Activated CD4-positive, CD25-positive, alpha-beta regulatory T cell treated with anti-CD3 and anti-CD28 coated beads, Interleukin-2, amount 50 U/mL, for 72 hours (primary cell): ENCODE measurements at regions not wholly inside any gene's neighbourhood (a gene's known extent, or its start where the extent isn't known, plus 50 kb on each side); places are given as distances from the start of the nearest gene placed in this dataset.

ENCODE experiments used
- DNase-seq: peaks from one replicate; pipeline ENCODE4 v3.0.0; 2021

GRCh38 chr5:82684165-82684564 lies 393.0 kb downstream of the TMEM167A start:
- DNase-seq, result no peak

- no peak for DNase-seq
Observed at GRCh38 chr5:82679660-82680059, 397.5 kb downstream of the TMEM167A start.

DNA sequence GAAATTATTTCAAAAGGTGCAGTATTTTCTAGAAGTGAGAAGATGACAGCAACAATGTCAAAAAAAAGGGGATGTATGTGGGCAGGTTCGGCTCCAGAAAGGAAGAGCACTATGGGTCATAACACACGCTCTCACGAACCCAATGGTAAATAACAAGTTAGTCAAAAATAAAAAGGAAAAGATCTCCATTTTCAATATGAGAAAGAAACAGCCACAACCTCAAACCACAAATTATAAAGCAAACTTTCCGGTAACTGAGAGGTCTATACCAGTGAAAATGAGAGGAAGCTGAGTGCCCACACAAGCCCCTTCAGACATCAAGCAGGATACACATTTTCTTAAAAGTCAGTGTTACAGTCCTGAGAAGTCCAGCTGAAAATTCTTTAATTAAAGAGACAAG lies 398.5 kb upstream of the RPS23 start:
- no peak for DNase-seq

DNA sequence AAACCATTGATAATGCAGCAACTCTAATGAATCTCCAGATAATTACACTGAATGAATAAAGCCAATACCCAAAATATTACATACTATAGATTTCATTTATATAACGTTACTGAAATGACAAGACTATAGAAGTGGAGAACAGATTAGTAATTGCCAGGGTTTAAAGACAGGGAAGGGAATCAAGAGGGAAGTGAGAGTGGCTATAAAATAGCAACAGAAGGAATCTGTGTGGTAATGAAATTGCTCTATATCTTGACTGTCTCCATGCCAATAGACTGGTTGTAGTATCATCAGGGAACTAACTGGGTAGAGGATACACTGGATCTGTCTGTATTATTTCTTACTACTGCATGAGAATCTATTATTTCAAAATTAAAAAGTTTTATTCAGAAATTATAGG lies 396.5 kb upstream of the RPS23 start:
- no peak for DNase-seq

DNA sequence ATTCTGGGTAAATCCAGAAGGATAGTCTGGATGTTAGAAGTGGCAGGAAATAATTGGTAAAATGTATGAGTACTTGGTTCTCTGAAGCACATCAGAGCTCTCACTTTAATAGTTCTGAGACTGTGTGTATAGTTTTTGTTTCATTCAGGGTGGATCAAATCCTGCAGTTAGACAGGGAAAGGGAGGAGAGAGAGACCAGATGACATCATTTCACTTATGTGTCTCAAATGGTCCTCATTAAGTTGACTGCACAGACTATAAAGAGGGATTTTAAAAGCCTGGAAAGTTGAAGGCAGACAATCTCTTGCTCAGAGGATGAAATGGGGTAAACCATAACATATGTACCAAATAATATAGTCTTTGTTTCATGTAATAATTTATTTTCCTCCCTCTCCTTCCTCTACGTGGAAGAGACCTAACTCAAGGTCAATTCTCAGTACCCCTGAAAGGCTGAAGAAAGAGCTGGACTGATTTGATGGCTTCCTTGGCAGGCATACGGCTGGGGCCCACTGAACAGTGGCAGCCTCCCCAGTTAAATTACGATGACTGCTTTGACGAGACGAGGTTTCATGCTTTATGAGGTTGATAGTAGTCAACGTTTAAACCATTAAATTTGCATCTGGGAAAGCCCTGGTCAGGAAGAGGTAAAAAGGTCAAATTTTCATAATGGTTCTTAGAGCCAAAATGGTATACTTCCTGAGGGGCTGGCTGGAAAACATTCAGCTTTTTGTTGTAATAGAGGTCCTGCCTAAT lies 395.1 kb upstream of the RPS23 start:
- DNase-seq, result no peak

DNA sequence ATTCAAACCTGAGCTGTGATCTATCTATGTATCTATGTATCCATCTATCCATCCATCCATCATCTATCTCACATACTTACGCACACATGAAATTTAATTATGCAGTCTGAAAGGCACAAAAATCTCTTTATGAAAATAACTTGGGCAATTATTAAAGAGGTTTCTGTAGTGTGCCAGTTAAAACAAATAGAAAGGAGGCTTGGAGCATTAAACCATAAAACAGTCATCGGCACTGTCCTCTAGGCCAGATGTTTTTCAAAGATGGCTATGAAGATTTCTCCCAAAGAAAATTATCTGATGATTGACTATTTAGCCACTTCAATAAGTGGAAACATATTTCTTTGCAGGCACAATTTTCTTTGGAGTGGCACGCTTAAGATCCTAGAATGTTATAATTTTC lies 392.5 kb upstream of the RPS23 start:
- no peak for DNase-seq

DNA sequence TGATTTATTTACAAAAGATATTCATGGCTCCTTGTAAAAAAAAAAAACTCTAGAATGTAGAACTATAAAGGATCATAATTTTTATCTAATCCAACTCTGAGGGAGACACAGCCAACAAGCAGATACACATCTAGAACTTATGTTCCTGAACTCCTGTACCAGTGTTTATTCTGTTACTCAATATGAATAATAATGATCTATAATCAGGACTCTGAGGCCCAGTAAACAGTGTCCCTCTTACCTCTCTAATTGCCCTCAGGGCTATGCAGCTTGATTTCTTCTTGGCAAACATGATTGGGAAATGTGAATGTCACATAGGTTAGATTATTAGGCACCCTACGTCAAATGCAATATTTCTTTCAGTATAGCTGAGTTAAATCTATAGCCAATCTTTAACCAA lies 391.6 kb upstream of the RPS23 start:
- no peak for DNase-seq

DNA sequence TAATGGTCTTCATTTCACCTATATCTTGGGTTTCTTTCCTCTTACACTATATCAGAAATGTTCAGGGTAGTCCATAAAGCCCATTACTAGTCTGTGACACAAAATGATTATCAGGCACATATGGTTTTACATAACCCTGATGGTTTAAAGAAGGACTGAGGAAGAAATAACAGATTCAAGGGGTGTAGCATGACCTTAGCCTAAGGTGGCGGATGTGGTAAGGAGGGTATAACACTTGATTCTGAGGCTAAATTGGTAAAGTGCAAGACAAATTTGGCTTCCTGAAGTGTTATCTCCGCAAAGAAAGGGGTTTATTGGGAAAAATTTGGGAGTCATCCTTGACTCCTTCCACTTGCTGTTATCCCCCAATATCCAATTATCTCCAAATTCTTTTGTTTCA lies 388.2 kb upstream of the RPS23 start:
- DNase-seq, result no peak

GRCh38 chr5:82664732-82665131 lies 386.6 kb upstream of the RPS23 start:
- no peak for DNase-seq

DNA sequence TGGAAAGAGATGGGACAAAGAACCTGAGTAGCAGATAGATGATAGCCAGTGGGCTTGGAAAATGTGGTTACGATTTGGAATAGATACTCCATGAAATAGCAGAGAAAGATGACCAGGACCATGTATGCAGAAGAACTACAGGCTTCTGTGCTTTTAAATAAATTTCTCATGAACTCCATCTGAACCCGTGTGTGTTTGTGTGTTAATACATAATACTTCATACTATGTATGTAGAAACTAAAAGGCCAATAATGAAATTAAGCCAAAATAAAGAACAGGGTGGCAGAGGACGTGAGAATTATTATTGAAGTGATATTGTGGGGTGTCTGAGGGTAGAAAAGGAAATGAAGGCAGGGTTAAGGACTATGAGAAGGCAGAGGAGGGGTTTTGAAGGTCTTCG lies 385.1 kb upstream of the RPS23 start:
- DNase-seq, result no peak

DNA sequence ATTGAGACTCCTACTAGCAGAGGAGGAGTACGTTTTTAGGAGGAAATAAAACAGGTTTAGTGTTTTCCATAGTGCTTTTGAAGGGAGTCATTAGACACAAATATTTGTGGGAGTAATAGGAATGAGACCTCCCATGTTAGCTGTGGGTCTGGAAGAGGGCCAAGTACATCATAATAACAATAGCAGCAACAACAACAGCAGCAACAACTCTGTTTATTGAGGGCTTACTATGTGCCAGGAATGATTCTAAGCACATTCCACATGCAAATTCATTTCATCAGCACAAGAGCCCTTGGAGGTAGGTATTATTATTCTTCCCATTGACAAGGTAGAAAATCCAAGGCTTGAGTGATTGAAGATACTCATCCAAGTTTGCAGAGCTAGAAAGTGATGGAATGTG lies 384.2 kb upstream of the RPS23 start:
- no peak for DNase-seq

GRCh38 chr5:82661933-82662332 lies 383.8 kb upstream of the RPS23 start:
- DNase-seq, result no peak

GRCh38 chr5:82661462-82661861 lies 383.3 kb upstream of the RPS23 start:
- DNase-seq, result no peak

DNA sequence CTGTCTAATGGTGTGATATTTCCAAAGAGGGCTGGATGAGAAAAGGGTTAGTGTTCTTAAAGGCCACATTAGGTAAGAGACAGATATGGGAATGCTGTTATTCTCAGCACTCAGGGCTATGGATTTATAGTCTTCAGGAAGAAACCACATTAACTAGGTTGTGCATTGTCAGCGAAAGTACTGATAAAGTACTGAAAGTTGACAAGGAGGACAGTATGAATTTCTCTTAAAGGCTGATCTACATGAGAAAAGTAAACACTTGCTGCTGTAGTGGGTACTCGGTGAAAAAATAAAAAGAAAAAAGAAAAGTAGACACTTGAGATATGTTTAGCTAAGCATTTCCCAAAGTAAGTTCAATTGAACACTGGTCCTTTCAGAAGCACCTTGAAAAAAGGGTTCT lies 381.0 kb upstream of the RPS23 start:
- DNase-seq, result no peak

- no peak for DNase-seq
Observed at GRCh38 chr5:82657033-82657699, 379.0 kb upstream of the RPS23 start.

- no peak for DNase-seq
Observed at GRCh38 chr5:82656341-82656761, 378.2 kb upstream of the RPS23 start.

- no peak for DNase-seq
Observed at GRCh38 chr5:82655078-82655477, 376.9 kb upstream of the RPS23 start.

GRCh38 chr5:82649943-82650342 lies 371.8 kb upstream of the RPS23 start:
- DNase-seq, result no peak

GRCh38 chr5:82644766-82645165 lies 366.6 kb upstream of the RPS23 start:
- no peak for DNase-seq

DNA sequence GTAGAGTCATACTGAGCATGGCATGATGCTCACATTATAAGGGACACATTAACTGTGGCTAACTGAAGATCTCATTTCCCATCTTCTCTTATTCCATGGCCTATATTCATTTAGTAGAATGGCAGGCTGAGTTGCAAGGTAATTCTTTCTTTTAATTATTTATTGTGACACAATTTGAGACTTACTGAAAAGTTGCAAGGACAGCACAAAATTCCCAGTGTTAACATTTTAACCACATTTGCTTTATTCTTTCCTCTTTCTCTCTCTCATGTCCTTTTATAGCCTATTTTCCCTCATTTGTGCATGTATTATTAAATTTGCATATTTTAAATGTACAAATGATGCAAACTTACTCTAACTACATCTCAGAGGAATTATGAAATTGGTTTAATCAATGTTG lies 366.1 kb upstream of the RPS23 start:
- DNase-seq, result no peak

DNA sequence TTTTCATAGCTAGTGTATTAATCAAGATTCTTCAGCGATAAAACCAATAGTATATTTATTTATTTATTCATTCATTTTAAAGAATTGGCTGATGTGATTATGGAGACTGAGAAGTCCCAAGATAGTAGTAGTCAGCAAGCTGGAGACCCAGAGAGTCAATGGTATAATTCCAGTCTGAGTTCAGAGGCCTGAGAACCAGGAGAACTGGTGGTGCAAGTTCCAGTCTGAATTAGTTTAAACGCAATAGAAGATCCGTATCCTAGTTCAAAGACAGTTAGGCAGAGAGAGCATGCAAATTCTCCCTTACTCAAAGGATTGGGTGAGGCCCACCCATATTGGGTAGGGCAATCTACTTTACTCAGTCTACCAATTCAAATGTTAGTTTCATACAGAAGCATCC lies 364.2 kb upstream of the RPS23 start:
- no peak for DNase-seq

- no peak for DNase-seq
Observed at GRCh38 chr5:82641331-82642003, 363.3 kb upstream of the RPS23 start.

DNA sequence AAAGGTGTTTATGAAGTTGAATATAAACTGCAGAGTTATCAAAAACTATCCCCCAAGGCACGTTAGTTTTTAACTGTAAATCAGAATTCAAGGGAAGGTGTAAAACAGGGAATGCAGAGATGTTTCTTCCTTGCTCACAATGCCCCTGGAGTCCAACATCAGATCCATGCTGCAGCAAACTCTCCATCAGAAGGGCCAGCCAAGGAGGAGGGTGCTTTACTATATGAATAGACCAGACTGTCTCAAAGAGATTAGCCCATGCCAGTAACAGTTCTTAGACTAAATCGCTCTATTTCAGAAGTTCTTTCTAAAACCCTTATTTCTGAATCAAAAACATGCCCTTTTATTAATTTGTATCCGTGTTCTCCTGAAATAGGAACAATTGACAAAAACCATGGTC lies 362.8 kb upstream of the RPS23 start:
- no peak for DNase-seq

GRCh38 chr5:82639393-82640144 lies 361.4 kb upstream of the RPS23 start:
- DNase-seq, result no peak
